ENCODE measurements at regions not wholly inside any gene's neighbourhood (a gene's known extent, or its start where the extent isn't known, plus 50 kb on each side); places are given as distances from the start of the nearest gene placed in this dataset.
"Not testable (repeated sequence)": the region's sequence is repeated elsewhere in the genome, so short reads cannot be mapped to it uniquely, and the experiment has no call there.

- no peak for DNase-seq
Observed at GRCh38 chr1:188958461-188959115, 1519.1 kb downstream of the BRINP3 start.

DNA sequence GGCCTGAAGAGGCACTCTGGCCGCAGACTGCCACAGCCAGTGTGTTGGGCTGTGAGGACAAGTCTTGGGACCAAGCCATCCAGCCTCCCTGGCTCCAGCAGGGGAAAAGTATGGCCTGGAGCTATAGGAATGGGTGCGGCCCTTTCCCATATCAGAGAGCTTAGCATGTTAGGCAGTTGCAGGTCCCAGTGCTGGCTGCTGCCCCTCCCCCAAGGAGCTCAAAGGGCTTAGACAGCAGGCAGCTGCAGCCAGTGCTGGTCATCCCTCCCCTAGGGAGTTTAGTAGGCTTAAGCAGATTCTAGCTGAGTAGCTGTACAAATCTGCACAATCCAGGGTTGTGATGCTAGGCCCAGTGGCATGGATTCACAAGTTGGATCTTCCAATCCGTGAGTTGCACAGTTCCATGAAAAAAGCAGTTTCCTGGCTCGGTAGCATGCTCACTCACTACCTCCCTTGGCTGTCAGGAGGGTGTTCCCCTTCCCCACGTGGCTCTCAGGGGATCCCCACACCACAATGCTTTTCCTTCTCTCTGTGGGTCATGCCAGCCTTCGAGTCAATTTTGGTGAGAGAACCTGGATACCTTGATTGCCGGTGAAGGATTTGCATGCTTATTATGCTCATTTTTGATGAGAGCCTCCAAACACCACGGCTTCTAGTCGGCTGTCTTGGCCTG, 1490.8 kb downstream of the BRINP3 start:
- DNase-seq, result peak; percentile 87

- no peak for DNase-seq
Observed at GRCh38 chr1:188988589-188988988, 1489.1 kb downstream of the BRINP3 start.

- DNase-seq, result no peak
Observed at GRCh38 chr1:188991221-188991930, 1486.3 kb downstream of the BRINP3 start.

- DNase-seq, result no peak
Observed at GRCh38 chr1:189007824-189008223, 1469.8 kb downstream of the BRINP3 start.

GRCh38 chr1:189021577-189021976, 1456.1 kb downstream of the BRINP3 start:
- no peak for DNase-seq

- no peak for DNase-seq
Observed at GRCh38 chr1:189022015-189022414, 1455.6 kb downstream of the BRINP3 start.

GRCh38 chr1:189027512-189027911, 1450.2 kb downstream of the BRINP3 start:
- DNase-seq, result no peak

DNA sequence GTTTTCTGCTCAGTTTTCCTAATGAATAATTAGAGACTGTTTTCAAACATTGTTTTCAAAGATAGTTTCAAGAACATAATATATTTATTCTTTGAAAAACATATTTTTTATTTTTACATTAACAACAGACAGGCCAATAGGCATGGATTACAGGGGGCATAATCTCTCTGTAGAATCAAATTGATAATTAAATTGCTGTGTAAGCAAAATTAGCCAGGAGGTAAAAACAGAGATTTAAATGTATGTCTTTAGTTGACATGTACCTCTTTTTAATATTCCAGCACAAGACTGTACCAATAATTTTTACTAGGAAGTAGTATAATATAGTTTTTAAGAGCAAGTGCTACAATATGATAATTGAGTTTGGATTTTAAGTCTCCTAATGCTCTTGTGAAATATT, 1444.5 kb downstream of the BRINP3 start:
- no peak for DNase-seq

DNA sequence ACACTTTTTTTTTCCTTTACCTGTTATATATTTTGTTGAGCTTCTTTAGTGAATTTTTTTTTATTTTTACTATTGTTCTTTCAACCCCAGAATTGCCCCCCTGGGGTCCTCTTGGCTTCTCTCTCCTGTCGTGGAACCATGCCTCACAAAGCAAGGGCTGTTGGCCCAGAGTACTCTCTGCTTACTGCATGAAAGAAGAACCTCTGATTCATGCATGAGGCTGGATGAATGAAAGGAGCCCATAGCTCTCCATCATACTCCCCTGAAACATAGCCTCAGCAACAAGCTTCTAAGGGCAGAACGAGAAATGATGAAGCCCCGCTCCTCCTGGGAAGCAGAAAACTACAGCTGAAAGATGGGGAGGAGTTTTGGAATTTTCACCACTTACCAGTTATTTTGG, 1441.0 kb downstream of the BRINP3 start:
- DNase-seq, result no peak

DNA sequence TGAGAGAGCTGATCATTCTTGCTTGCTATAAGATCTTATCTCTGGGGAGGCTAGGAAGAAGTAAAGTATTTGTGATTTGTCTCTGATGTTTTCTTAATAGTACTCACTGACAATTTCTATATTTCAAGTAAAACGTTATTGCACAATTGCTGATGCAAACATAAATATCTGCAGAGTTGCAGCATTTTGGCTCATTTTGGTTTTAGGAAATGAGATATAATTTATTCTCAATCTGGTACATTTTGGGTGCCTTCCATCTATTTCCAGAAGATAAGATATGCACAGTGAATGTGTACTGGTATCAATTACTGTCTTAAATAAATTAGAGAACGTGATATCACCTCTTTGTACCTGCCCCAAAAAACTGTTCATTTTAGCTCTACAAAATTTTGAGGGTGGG, 1431.5 kb downstream of the BRINP3 start:
- DNase-seq, result no peak

DNA sequence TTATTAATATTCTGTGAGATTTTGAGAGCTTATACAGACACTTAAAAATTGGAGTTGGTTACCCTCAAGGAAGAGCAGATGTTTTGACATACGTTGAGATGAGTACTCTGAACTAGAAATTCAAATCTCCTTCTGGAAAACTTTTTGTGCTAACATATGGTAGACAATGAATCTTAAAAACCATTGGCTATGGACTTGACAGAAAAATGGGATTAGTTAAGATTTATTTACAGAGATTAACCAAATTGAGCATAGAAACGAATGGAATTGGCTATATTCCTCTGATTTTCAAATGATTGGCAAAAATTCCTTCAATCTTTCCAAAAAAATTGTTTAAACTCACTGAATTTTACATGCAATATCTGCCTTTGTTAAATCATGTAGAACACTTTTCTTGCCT, 1392.9 kb downstream of the BRINP3 start:
- DNase-seq, result no peak

DNA sequence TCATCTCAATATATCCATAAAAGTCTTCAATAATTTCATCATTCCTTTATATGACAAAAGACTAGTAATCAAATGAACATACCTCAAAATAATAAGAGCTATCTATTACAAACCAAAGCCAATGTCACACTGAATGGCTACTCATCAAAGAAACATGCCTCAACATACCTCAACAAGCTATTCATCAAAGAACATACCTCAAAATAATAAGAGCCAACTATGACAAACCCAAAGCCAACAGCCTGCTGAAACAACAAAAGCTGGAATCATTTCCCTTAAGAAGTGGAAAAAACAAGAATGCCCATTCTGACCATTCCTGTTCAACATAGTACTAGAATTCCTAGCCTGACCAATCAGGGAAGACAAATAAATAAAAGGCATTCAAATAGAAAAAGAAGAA, 1373.7 kb downstream of the BRINP3 start:
- no peak for DNase-seq

DNA sequence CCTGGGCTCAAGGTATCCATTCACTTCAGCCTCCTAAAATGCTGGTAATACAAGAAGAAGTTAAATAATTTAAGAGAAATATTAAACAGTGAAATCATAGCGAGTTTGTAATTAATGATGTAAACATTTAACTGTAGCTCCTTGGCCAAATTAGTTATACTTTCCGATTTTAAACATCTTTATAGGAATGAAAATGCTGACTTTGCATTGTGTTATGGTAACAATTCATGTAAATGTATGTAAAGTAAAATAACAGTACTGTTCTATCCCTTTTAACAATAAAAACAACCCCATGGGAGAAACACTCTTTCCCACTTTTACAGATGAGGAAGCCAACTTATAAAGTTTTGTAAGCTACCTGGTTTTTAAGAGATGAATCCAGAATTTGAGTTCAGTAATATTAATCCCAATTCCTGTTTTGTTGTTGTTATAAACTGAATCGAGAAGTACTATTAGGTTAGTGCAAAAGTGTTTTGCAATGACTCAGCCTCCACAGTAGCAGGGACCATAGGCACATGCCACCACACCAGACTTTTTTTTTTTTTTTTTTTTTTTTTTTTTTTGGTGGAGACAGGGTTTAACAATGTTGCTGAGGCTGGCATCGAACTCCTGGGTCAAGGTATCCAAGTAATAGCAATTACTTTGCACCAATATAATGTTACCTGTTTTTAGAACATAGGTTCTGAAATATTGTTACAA, 1360.4 kb downstream of the BRINP3 start:
- no peak for DNase-seq

DNA sequence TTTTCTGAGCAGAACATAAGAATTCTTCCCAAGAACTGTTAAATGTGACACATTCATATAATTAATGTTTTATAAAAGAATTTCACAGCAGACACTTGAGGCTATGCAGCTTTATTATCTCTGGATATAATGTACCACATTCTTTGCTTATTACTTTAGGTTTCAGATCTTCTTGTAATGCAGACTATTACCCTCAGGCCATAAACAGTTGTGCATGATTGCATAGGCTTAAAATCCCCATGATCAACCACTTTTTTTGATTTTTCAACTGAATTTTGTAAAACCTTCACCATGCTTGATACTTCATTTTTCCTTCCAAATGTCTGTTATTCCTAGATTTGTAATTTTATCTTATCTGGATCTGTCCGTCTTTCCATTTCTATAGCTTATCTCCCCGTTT, 1355.7 kb downstream of the BRINP3 start:
- no peak for DNase-seq

DNA sequence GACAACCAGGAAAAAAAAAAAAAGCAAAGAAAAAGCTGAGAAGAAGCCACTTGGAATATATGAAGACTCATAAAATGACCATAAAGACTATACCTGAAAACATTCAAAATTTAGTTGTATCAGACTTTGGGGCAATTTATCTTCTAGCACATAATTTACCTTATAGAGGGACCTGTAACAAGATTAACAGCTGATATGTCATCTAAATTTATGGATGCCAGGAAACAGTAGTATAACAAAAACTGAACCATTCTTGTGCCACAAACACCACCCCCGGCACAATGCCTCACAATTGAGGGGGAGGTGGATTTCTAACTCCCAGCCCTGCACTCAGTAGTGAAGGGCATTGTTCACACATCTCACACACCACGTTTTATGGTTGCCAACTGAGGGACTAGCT, 1352.0 kb downstream of the BRINP3 start:
- no peak for DNase-seq

DNA sequence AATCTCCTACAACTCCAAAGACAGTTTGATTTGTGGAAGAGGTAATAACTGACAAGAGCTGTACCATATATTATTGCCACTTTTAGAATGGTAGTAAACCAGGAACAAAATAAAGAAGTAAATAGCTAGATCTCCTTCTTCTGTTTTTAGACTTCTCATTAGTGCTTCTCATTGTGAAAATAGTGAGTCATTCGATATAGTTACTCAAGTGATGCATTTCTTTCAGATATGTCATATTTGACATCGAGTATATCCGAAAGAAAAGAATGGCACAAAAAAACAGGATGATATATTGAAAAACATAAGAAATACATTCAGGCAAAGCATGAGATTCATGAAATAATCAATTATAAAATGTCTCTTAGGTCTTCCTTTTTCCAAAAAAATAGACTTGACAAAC, 1346.1 kb downstream of the BRINP3 start:
- no peak for DNase-seq

GRCh38 chr1:189139748-189140147, 1337.9 kb downstream of the BRINP3 start:
- not testable (repeated sequence) for DNase-seq

DNA sequence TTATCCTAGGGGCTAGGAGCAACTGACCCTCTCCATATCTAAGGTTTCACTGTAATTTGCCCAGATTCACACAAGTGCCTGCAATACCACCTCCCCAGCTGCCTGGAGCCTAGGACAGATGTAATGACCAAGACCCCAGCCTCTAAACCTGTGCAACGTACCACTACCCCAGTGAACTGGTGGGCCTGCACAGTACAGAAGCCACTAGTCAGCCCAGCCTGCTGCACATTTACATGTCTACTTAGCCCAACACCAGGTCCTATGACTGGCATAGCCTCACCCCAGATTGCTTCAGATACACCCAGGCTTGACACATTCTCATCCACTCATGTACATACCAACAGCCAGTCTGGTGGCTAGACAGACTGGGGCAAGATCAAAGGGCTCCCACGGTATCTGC, 1336.6 kb downstream of the BRINP3 start:
- DNase-seq, result no peak

DNA sequence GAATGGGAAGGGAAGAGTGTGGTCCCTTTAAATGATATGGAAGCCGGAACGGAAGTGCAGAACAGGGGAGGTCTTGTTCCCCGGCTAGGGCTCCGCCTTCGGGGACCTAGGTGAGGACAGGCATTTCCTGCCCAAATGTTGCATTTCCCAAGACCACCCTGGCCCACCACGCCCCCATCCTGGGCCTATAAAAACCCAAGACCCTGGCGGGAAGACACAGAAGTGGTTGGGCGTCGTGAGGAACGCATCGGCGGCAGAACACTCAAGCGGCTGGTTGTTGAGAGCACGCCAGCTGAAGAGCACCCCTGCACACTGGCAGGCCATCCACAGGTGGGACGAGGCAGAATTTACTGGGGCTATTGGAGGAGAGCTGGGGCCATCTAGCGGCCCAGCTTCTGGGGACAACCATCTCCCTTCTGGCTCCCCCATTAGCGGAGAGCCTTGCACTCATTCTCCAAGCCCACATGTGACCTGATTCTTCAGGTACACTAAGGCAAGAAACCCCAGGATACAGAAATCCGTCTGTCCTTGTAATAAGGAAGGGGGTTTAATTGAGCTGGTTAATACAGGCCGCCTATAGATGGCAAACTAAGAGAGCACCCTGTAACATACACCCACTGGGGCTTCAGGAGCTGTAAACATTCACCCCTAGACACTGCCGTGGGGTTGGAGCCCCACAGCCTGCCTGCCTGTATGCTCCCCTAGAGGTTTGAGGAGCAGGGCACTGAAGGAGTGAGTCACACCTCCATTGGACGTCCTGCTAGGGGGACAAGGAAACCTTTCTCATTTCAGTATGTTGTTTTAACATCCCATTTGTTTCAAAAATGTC, 1327.9 kb downstream of the BRINP3 start:
- DNase-seq, result peak; percentile 55

DNA sequence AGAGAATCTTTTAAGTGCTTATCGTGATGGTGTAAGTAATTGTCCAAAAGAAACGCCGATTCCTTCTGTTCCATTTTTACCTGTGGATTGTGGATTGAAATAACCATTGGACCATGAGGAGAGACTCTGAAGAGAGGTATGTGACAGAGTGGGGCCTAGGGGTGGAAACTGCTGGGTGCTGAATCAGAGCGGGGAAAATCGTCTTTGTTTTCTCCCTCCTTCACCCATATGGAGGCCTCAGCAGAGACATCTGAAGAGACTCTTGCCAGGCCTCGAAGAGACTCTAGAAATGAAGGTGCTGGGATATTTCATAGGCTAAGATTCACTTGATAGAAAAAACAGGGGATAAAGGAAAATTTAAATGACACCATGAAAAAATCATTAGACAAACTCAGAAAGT, 1327.0 kb downstream of the BRINP3 start:
- DNase-seq, result no peak

DNA sequence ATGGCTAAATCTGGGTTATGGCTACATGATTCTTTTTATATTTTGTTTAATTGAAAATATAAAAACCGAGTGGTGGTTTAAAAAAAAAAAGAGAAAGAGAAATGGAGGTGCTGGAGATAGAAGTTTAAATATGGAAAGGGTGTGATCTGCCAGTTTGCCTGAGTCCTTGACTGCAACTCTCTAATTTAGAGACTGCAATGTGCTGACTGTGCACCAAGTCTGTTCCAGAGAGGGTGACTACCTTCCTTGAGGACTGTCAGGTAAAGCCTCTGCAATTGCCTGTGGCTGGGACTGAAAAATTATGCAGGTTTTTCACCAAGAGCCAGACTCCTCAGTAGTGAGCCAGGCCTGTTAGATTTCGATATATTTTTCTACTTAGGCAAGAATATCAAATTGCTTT, 1326.3 kb downstream of the BRINP3 start:
- no peak for DNase-seq

DNA sequence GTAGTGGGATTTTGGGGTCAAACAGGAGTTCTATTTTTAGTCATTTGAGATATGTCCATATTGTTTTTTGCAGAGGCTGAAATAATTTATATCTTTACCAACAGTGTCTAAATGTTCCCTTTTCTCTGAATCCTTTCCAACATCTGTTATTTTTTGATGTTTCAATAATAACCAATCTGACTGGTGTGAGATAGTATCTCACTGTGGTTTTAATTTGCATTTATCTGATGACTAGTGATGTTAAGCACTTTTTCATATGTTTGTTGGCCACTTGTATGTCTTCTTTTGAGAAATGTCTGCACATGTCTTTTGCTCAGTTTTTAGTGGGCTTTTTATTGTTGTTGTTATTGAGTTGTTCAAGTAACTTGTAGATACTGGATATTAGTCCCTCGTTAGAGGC, 1325.0 kb downstream of the BRINP3 start:
- DNase-seq, result no peak

Measured in islet precursor cell (in vitro differentiated cells).